ENCODE measurements at regions not wholly inside any gene's neighbourhood (a gene's known extent, or its start where the extent isn't known, plus 50 kb on each side); places are given as distances from the start of the nearest gene placed in this dataset.

DNA sequence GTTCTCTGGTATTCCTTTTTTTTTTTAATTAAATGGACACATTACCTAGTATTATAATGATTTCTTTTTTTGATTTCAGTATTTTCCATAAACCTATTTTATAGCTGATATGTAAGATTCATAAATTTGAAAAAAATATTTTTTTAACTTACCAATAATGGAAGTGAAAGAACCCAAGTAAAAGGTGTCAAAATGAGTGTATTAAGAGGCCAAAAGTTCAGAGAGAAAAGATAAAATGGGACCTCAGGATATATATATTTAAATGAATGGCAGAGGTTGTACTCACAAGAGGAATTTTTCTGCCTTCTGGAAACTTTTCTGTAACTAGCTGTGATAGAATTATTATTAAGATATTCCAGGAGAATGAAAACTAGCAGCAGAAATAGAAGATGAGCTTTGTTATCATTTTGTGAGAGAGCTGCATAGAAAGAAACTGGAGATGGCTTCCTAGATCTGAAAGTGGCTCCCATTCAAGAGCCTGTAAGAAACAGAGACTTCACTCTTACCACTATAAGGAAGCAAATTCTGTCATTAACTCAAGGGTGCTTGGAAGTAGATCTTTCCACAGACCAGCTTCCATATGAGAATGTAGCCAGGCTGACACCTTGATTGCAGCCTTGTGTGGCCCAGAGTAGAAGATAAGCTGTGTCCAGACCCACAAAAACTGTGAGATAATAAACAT lies 91.7 kb downstream of the MRPS30 start:
- H3K9me3 ChIP-seq, result no peaks in the 10 kb centered on the region
- H3K4me1 ChIP-seq, result no peaks in the 10 kb centered on the region
- no peaks in the 10 kb centered on the region for H3K27me3 ChIP-seq
- intact Hi-C loops (cut with DNase I), result no loop called here
- no peak overlapping the region for H3K4me3 ChIP-seq
- H3K36me3 ChIP-seq, result no peaks in the 10 kb centered on the region
- TF ChIP-seq POLR2A (IDR thresholded peaks at IDR 0.05) (no peak), POLR2AphosphoS5 (IDR thresholded peaks at IDR 0.05; ENCODE audit: insufficient read depth in 1 of 2, low read depth in 1 of 2) (no peak), CTCF (IDR thresholded peaks at IDR 0.05) (no peak)
- no peak for DNase-seq (ENCODE audit: extremely low spot score in 2 of 2)
- no peak overlapping the region for H3K27ac ChIP-seq

DNA sequence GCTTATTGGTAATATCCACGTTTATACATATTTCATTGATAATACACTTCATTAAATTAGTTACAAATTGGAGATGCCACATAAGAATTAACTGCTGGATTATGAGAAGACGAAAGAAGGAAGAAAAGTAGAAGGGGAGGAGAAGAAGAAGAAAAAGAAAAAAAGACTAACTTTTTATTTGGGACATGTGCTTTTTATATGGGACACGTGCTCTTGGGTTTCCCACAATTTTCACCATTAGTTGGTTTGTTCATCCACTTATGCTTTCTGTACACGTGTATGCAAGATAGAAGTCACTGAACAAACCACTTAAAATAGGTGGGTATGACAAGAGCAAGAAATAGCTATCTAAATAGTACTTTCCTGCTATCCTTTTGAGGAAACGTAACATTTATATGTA lies 98.6 kb downstream of the MRPS30 start:
- Histone ChIP-seq H3K4me3 (no peak overlapping the region), H3K9me3 (no peaks in the 10 kb centered on the region), H3K27me3 (no peaks in the 10 kb centered on the region), H3K36me3 (no peaks in the 10 kb centered on the region), H3K27ac (no peak overlapping the region), H3K4me1 (no peaks in the 10 kb centered on the region)
- TF ChIP-seq CTCF (IDR thresholded peaks at IDR 0.05) (no peak), POLR2A (IDR thresholded peaks at IDR 0.05) (no peak), POLR2AphosphoS5 (IDR thresholded peaks at IDR 0.05; ENCODE audit: insufficient read depth in 1 of 2, low read depth in 1 of 2) (no peak)
- intact Hi-C loops (cut with DNase I), result no loop called here
- no peak for DNase-seq (ENCODE audit: extremely low spot score in 2 of 2)

GRCh38 chr5:44909004-44909403 lies 100.3 kb downstream of the MRPS30 start:
- no peak overlapping the region for H3K27ac ChIP-seq
- H3K4me1 ChIP-seq, result no peaks in the 10 kb centered on the region
- no peak overlapping the region for H3K4me3 ChIP-seq
- intact Hi-C loops (cut with DNase I), result no loop called here
- no peaks in the 10 kb centered on the region for H3K9me3 ChIP-seq
- TF ChIP-seq POLR2A (IDR thresholded peaks at IDR 0.05) (no peak), CTCF (IDR thresholded peaks at IDR 0.05) (no peak), POLR2AphosphoS5 (IDR thresholded peaks at IDR 0.05; ENCODE audit: insufficient read depth in 1 of 2, low read depth in 1 of 2) (no peak)
- H3K27me3 ChIP-seq, result no peaks in the 10 kb centered on the region
- no peak for DNase-seq (ENCODE audit: extremely low spot score in 2 of 2)
- H3K36me3 ChIP-seq, result no peaks in the 10 kb centered on the region

GRCh38 chr5:44911501-44911900 lies 102.8 kb downstream of the MRPS30 start:
- H3K36me3 ChIP-seq, result no peaks in the 10 kb centered on the region
- no peak for DNase-seq (ENCODE audit: extremely low spot score in 2 of 2)
- H3K27me3 ChIP-seq, result no peaks in the 10 kb centered on the region
- TF ChIP-seq POLR2AphosphoS5 (IDR thresholded peaks at IDR 0.05; ENCODE audit: insufficient read depth in 1 of 2, low read depth in 1 of 2), result no peak
- TF ChIP-seq CTCF (IDR thresholded peaks at IDR 0.05), result no peak
- TF ChIP-seq POLR2A (IDR thresholded peaks at IDR 0.05), result no peak
- no peaks in the 10 kb centered on the region for H3K4me1 ChIP-seq
- H3K4me3 ChIP-seq, result no peak overlapping the region
- intact Hi-C loops (cut with DNase I), result no loop called here
- no peak overlapping the region for H3K27ac ChIP-seq
- H3K9me3 ChIP-seq, result no peaks in the 10 kb centered on the region

DNA sequence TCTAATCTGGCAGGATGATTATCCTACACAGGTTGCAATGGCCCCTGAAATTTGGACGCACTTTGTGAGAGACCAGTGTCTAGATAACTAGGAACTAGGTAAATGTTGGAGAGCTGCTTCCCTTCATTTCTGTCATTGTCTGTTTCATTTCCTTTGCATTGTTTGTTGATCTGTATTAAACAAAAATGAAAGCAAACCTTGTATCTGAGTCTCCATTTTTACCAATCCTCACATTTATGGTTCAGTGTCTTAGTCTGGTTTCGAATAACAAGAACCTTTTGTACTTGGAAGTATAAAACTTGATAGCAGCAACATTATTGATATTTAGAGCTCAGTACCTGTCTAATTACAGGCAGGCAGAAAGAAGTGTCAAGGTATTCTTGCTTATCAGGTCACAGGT lies 105.5 kb downstream of the MRPS30 start:
- H3K27me3 ChIP-seq, result no peaks in the 10 kb centered on the region
- no peaks in the 10 kb centered on the region for H3K36me3 ChIP-seq
- no peak overlapping the region for H3K4me3 ChIP-seq
- H3K9me3 ChIP-seq, result no peaks in the 10 kb centered on the region
- intact Hi-C loops (cut with DNase I), result no loop called here
- no peak for DNase-seq (ENCODE audit: extremely low spot score in 2 of 2)
- TF ChIP-seq POLR2A (IDR thresholded peaks at IDR 0.05) (no peak), CTCF (IDR thresholded peaks at IDR 0.05) (no peak), POLR2AphosphoS5 (IDR thresholded peaks at IDR 0.05; ENCODE audit: insufficient read depth in 1 of 2, low read depth in 1 of 2) (no peak)
- no peaks in the 10 kb centered on the region for H3K4me1 ChIP-seq
- no peak overlapping the region for H3K27ac ChIP-seq

Data from vagina (tissue), 2 donors.